Neural crest cell (in vitro differentiated cells): ENCODE measurements at regions not wholly inside any gene's neighbourhood (a gene's known extent, or its start where the extent isn't known, plus 50 kb on each side); places are given as distances from the start of the nearest gene placed in this dataset.

Experiments used
- DNase-seq: peaks from one replicate; pipeline ENCODE4 v3.0.0; 2021; ENCODE audit warnings: low read depth, mixed read lengths, low spot score
- H3K27ac Mint-ChIP-seq: one replicate; pipeline ENCODE4 v1.8.0; 2021; ENCODE audit warnings: mild to moderate bottlenecking, mixed read lengths; ENCODE audit not compliant: unreplicated experiment
- H3K27me3 Mint-ChIP-seq: 2 replicates; pipeline ENCODE4 v1.8.0; 2021; ENCODE audit warnings: low read depth, mild to moderate bottlenecking, mixed read lengths
- H3K36me3 Mint-ChIP-seq: 2 replicates; pipeline ENCODE4 v1.8.0; 2021; ENCODE audit warnings: low read depth, mild to moderate bottlenecking, mixed read lengths
- H3K4me1 Mint-ChIP-seq: 2 replicates; pipeline ENCODE4 v1.8.0; 2021; ENCODE audit warnings: mixed read lengths
- H3K4me3 Mint-ChIP-seq: one replicate; pipeline ENCODE4 v1.8.0; 2021; ENCODE audit warnings: mild to moderate bottlenecking, mixed read lengths
- H3K9me3 Mint-ChIP-seq: 2 replicates; pipeline ENCODE4 v1.8.0; 2021; ENCODE audit warnings: mixed read lengths
- TF ChIP-seq, protein P1 (sequence below): fragments of 200-600 bp; sonication (generic); conservative IDR thresholded peaks from 2 replicates; pipeline ENCODE4 v1.5.0; 2021; ENCODE audit warnings: antibody characterized with exemption, mild to moderate bottlenecking

DNA sequence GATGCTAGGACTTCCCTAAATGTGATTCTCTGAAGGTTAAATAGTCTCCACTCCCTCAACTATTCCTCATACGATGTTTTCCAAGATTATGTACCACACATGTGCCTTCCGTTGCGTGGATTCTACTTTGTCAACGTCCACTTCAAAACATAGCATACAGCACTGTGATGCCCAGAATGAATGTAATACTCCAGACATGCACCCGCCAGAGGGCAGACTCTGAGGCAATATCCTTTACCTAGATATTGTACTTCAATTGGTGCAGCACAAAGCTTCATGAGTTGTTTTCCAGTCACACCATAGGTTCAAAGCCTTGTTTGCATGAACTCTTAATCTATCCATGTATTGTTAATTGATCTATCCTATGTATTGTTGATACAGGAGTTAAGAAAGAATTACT, 201.0 kb upstream of the NABP1 start:
- Mint-ChIP-seq H3K36me3 (peaks cover 8% of the 10 kb centered on the region), H3K9me3 (peaks cover 10% of the 10 kb centered on the region), H3K27ac (no peak overlapping the region), H3K4me3 (no peak overlapping the region), H3K4me1 (peaks cover 39% of the 10 kb centered on the region), H3K27me3 (no peaks in the 10 kb centered on the region)
- DNase-seq = no peak
- TF ChIP-seq, protein P1, sequence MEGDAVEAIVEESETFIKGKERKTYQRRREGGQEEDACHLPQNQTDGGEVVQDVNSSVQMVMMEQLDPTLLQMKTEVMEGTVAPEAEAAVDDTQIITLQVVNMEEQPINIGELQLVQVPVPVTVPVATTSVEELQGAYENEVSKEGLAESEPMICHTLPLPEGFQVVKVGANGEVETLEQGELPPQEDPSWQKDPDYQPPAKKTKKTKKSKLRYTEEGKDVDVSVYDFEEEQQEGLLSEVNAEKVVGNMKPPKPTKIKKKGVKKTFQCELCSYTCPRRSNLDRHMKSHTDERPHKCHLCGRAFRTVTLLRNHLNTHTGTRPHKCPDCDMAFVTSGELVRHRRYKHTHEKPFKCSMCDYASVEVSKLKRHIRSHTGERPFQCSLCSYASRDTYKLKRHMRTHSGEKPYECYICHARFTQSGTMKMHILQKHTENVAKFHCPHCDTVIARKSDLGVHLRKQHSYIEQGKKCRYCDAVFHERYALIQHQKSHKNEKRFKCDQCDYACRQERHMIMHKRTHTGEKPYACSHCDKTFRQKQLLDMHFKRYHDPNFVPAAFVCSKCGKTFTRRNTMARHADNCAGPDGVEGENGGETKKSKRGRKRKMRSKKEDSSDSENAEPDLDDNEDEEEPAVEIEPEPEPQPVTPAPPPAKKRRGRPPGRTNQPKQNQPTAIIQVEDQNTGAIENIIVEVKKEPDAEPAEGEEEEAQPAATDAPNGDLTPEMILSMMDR = no peak

DNA sequence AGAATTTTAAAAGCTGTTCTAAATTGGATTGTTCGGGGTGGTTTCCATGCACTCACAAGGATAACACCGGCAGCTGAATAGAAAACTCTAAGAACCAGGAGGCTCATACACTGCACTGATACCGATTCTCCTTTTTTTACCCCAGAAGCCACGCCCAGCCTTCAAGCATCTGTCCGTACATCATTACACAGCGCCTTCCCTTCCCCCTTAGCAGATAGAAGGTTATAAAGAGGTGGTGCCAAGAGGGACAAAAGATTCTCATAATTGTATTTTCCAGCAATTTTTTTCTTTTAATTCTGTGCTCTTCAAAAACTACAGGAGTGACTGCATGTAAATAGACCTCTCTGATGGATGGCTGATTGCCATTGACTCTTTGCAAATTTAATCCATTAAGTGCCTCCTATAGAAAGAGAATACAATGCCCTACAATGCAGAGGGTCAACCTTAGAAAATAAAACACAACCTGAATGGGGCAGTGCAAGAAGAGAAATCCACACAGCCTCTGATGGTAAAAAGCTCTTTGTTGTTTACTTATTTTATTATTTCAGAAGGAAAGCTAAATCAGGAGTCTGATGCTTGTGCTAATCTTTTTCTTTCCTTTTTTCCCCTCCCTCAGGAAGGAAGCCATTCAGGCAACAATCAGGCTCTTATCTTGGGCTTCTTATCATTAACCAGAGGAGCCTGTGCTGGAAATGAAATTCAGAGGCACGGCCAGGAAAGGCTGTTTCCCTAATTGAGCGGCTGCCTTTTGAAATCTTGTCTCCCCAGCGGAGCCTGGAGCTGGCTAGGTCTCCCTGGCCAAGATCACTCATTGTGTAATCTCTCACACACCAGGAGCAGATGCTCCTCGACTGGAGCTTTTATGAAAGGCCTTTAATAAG, 198.9 kb upstream of the NABP1 start:
- peaks cover 23% of the 10 kb centered on the region for H3K9me3 Mint-ChIP-seq
- peaks cover 30% of the 10 kb centered on the region for H3K4me1 Mint-ChIP-seq
- TF ChIP-seq, protein P1 = no peak
- no peaks in the 10 kb centered on the region for H3K27me3 Mint-ChIP-seq
- H3K36me3 Mint-ChIP-seq = peaks cover 15% of the 10 kb centered on the region
- H3K27ac Mint-ChIP-seq = peak overlapping the region; percentile 84
- peak overlapping the region; percentile 61 for H3K4me3 Mint-ChIP-seq
- DNase-seq = peak; percentile 30

DNA sequence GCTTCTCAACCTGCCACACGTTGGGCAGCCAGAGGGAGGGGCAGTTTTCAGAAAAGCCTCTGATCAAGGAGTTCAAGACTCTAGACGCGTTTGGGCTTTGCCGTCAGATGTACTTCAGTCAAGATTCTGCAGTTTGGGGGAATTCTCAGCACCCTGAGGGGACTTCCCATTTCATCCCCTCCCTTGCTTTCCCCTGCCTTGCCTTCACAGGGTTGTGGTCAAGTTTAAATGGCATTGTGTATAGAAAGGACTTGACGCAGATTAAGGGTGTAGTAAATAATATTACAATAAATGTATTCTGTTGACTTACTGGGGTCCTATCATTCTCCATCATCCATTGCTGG, 198.3 kb upstream of the NABP1 start:
- peaks cover 29% of the 10 kb centered on the region for H3K9me3 Mint-ChIP-seq
- H3K27me3 Mint-ChIP-seq = no peaks in the 10 kb centered on the region
- no peak for DNase-seq
- peaks cover 21% of the 10 kb centered on the region for H3K36me3 Mint-ChIP-seq
- peak overlapping the region; percentile 84 for H3K27ac Mint-ChIP-seq
- H3K4me3 Mint-ChIP-seq = peak overlapping the region; percentile 61
- TF ChIP-seq, protein P1 = no peak
- H3K4me1 Mint-ChIP-seq = peaks cover 30% of the 10 kb centered on the region

DNA sequence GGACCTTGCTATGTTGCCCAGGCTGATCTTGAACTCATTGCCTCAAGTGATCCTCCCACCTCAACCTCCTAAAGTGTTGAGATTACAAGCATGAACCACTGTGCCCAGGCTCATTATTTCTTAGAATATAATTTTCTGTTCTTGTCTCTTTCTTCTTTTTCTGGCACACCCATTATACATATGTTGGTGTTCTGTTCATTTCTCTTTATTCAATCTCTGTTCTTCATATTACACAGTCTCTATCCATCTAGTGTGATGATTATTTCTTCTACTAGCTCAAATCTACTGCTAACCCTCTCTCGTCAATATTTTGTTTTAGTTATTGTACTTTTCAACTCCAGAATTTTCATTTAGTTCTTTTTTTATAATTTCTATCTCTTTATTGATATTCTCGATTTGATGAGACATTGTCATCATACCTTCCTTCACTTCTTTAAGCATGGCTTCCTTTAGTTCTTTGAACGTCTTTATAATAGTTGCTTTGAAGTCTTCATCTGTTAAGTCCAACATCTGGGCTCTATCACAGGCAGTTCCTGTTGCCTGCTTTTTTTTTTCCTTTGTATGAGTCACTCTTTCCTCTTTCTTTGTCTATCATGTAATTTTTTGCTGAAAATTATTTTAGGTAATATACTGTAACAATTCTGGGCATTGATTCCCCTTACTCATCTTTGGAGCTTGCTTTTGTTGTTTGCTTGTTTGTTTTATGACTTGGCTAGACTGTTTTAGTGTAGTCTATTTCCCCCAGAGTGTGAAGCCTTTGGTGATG, 196.4 kb upstream of the NABP1 start:
- Mint-ChIP-seq H3K4me1 (peaks cover 30% of the 10 kb centered on the region), H3K4me3 (no peak overlapping the region), H3K36me3 (peaks cover 21% of the 10 kb centered on the region), H3K9me3 (peaks cover 29% of the 10 kb centered on the region), H3K27ac (no peak overlapping the region), H3K27me3 (no peaks in the 10 kb centered on the region)
- DNase-seq = no peak
- TF ChIP-seq, protein P1 = no peak

DNA sequence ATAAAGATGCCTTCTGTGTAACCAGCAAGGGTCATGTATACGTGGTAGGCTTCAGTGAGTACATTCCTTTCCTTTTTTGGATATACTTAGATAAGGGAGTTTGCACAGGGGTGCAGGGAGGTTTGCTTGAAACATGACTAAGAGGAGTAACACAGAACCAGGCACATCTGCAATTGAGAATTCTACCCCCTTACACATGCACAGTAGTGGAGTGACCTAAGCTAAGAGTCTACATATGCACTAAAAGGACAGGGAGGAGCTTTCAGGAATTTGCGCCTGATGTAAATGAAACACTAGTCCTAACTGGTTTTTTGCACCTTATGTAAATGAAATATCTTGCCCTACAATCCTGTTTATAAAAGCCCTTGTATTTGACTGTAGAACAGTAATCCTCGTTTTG, 194.8 kb upstream of the NABP1 start:
- DNase-seq = no peak
- peaks cover 34% of the 10 kb centered on the region for H3K4me1 Mint-ChIP-seq
- no peak overlapping the region for H3K4me3 Mint-ChIP-seq
- TF ChIP-seq, protein P1 = no peak
- no peaks in the 10 kb centered on the region for H3K27me3 Mint-ChIP-seq
- H3K9me3 Mint-ChIP-seq = peaks cover 27% of the 10 kb centered on the region
- no peak overlapping the region for H3K27ac Mint-ChIP-seq
- peaks cover 21% of the 10 kb centered on the region for H3K36me3 Mint-ChIP-seq
